GM12874 (cell line): ENCODE measurements at regions not wholly inside any gene's neighbourhood (a gene's known extent, or its start where the extent isn't known, plus 50 kb on each side); places are given as distances from the start of the nearest gene placed in this dataset.

ENCODE experiments used
- CTCF ChIP-seq: IDR thresholded peaks from 2 replicates; pipeline ENCODE4 v1.5.1; 2011; ENCODE audit warnings: low read depth, mild to moderate bottlenecking, control low read depth, low read length, moderate library complexity; ENCODE audit not compliant: insufficient read depth

GRCh38 chr5:147997486-147997885 is 66.3 kb upstream of the SPINK5 start:
- no peak for TF ChIP-seq CTCF

GRCh38 chr5:147996379-147996778 is 67.4 kb upstream of the SPINK5 start:
- no peak for TF ChIP-seq CTCF

GRCh38 chr5:147995846-147996245 is 67.9 kb upstream of the SPINK5 start:
- no peak for TF ChIP-seq CTCF

GRCh38 chr5:147989994-147990393 is 73.8 kb upstream of the SPINK5 start:
- no peak for TF ChIP-seq CTCF

- no peak for TF ChIP-seq CTCF
Measured at GRCh38 chr5:147989239-147989638, 74.5 kb upstream of the SPINK5 start.

GRCh38 chr5:147986134-147986757 is 77.5 kb upstream of the SPINK5 start:
- TF ChIP-seq CTCF = no peak

- no peak for TF ChIP-seq CTCF
Measured at GRCh38 chr5:147985608-147986007, 78.2 kb upstream of the SPINK5 start.
